Stimulated activated CD4-positive, alpha-beta T cell treated with anti-CD3 and anti-CD28 coated beads, Interleukin-15, amount 100 ng/mL, for 1 hour (primary cell): ENCODE measurements at regions not wholly inside any gene's neighbourhood (a gene's known extent, or its start where the extent isn't known, plus 50 kb on each side); places are given as distances from the start of the nearest gene placed in this dataset.

Experiments
- DNase-seq, 2 donors: peaks; one replicate each; pipeline ENCODE4 v3.0.0-alpha.2; 2020; ENCODE audit warnings: low read depth in 1 of 2, low spot score in 1 of 2

DNA sequence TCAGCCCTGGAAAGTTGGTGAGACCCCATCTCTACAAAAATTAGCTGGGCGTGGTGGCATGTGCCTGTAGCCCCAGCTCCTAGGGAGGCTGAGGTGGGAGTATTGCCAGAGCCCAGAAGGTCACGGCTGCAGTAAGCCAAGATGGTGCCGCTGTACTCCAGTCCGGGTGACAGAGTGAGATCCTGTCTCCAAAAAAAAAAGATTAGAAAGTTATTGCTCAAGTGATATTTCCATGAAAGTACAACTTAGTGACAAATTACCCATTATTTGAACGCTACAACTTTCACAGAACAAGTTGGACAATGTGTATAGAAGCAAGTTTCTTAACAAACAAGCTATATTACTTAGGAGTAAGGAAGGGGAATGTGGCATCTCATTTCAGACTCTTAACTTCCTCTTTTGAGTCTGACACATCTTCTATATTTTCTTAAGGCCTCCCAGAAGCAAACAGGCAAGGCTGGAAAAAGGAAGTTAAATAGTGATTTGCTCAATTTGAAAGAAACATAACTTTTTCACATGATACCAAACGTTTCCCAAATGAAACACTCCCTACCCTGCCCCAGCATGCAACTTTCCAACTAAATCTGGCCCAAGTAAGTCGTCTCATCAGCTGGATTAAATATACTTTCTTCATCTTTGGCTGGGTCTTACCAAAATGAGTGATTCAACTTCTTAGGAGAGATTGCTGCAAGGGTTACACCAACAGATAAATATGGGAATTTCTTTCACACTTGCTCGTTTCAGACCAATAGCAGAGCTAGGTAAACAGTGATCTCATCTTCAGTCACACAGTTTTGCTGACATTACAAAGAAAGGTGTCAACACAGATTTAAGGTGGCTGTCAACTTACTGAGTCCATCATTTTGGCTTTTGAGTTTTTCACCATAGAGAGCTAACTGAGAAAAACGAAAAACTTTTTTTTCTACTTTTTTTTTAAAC lies 66.3 kb upstream of the KLF6 start:
- no peak for DNase-seq

DNA sequence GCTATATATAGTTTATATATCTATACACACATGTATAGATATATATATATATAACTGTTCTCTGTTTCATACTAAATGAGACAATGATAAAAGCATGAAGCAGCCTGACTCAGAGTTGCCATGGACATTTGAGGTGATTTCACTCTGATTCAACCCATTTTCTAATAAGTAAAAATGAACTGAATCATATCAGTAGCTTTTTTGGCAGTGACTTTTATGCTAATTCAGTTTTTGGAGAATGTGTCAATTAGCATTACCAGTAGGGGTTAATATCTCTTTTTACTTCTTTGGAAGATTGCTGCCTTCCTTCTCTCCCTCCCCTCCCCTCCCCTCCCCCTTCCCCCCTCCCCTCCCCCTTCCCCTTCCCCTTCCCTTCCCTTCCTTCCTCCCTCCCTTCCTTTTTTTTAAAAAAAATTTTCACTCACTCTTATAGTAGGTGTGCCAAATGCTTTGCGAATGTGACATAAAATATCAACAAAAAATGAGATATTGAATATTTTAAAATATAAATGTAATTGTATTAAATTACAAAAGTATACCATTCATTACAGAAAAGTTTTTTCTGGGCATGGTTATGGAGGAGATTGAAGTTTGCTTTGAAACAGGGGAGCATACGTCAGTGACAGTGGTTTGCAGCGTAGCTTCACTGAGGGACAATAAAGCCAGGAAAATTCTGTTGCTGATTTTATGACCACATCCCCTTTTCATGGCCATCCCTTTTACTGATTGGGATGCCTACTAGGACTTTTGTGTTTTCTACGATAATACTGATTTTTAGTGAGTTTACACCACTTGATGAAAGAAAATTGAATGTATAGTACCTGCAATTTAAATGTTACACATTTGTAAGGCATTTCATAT lies 64.0 kb upstream of the KLF6 start:
- DNase-seq: no peak

DNA sequence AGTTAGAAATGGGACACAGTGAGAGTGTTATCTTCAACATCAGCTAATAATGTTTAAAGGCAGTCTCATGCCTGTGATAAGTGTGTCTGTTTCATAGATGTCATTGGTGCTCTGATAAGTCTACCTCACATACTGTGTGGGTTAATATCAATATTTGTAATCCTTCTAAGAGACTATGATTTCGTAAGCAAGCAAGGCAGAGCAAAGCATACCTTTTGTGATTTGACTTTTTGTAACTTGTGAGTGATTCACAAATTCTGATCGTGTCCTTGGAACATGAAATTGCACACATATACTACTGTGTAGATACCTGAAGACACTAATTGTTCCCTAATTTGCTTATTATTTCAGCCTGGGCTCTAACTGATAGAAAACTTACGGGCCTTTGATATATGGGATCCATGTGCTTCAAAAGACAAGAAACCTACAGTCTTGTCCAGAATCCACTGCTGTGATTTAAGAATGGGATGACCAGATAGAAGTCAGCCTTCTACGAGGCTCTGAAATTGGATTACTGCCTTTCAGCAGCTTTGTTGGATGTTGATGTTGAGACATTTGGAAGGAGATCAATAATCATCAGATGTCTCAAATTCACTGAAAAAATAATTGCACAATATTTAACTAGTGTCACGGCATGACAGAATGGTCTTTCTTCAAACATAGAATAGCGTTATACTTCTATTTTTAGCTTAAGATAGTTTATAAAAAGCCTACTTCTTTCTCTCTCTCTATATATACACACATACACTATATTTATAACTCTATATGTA lies 63.2 kb upstream of the KLF6 start:
- no peak for DNase-seq

DNA sequence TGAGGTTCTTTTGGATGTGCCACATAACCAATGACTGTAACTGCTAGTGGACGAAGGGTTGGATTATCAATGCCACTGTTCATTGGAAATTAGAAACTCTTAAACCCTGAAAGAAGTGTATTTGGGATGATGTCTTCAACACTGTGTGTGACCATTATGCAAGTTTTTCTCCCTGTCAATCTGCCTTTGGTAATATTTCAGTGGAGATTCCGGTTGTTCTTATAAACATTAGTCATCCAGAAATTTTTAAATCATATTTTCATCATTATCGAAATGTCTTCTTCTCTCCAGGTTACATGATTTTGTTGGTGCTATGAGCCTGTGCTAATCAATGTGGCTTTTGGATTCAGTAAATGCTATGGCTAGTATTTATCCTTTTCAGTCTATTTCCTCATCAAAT lies 61.7 kb upstream of the KLF6 start:
- DNase-seq: no peak

DNA sequence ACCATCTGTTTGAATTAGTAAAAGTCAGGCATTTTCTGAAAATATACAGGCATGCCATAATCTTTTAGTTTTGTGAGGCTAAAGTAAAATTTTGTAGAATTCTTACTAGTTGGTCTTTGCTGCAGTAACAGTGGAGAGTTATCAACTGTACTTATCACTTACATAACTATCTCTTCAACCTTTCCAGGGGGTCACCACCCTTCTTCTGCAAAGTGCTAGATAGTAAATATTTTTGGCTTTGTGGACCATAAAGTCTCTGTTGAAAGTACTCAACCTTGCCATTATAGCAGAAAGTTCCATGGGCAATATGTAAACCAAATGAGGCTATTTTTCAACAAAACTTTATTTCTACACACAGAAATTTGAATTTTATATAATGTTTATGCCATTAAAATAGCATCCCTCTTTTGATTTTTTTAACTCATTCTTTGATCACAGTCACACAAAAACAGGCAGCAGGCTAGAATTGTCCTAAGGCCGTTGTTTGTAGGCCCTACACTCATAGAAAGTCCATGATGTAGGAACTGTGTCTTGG lies 59.5 kb upstream of the KLF6 start:
- DNase-seq: no peak

DNA sequence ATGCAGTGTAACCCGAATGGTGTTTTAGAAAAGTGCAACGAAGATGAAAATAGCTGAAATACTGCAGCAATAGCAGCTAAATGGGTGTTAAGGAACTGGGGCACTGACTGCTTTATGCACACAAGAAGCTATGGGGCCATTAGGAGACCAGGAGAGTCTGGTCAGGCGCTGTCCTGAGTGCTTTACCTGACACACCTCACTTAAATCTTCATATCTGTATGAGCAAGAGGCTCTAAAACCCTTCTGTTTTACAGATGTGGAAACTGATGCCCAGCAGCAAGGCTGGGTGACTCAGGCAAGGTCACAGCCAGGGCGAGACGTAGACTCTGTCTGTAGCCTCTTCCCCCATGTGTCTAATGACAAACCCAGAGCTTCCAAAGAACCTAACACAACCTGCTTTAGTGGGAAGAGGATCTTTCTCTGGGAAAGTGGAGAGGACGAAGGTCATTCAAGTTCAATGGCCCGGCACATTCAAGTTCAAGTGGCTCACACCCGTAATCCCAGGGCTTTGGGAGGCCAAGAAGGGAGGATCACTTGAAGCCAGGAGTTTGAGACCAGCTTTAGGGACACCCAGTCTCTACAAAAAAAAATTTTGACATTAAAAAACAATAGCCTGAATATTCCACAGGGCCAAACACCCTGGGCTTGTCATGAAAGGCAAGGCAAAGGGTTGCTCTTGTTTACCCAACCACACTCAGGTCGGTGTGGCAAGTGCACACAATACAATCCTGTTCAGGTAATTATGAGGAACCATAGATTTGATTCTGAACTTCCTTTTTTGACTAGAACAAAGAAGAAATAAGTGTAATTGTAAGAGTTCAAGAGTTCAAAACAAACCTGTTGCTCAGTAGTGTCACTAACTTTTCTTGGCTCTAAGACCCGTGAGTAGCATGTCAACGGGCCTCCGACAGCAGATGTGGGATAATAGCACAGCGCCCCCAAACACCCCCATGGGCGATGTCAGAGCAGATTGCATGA lies 53.7 kb upstream of the KLF6 start:
- DNase-seq: no peak

DNA sequence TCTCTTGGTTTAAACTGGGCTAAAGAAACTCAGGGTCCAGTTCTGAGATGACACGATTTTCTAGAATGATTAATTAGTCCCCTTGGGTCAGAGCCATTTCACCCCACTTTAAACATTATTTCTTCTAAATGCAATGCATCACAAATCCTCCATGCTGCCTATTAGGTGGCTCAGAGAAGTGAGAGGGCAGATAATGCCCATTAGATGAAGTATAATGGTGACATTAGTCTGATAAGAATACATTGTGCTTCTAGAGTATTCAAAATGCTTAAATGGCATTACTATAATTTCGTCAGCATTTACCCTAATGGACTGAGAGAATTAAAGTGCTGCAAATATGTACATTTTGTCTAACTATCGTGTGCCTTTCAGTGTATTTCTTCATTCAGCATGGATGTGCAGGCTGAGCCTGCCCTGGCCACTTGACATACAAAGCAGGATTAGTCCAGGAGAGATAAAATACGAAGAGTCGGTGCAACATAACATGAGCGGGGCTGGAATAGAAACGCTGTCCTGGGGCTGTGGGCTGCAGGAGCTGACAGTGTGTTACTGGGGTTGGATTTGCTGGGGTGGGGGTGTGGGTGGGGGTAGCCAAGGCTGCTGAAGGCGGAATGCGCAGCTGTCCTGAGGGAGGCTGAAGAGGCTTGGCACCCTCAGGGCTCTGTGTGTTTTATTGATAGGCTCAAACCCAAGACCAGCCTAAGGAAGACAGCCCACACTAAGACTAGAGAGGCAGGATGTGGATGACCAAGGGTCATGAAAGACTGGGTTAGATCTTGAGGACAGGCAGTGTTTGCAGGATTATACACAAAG lies 52.8 kb upstream of the KLF6 start:
- DNase-seq: no peak

DNA sequence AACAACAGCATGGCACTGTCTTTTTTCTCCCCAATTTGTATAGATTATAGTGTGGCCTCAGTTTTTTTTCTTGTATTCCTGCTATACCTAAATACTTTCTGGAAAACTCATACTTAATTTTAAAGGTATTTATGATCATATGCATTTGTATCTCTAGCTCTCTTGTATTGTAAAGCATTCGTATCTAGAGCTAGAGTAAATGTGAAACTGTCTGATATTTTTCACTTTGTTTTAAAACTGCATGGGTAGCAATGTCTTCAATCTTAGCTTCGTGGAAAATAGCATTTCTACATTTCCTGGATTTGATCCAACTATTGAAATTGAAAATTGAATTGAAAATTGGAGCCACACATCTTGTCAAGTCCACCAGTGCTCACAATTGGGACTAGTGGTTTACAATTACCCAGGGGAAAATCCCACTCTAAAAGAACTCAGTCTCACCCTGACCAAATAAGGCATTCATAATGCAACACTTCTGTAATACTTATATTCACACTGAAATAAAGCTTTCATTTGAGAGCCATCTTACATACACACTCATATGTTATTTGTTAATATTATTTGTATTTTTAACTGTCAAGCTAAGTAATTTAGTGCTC lies 51.3 kb upstream of the KLF6 start:
- DNase-seq: no peak

DNA sequence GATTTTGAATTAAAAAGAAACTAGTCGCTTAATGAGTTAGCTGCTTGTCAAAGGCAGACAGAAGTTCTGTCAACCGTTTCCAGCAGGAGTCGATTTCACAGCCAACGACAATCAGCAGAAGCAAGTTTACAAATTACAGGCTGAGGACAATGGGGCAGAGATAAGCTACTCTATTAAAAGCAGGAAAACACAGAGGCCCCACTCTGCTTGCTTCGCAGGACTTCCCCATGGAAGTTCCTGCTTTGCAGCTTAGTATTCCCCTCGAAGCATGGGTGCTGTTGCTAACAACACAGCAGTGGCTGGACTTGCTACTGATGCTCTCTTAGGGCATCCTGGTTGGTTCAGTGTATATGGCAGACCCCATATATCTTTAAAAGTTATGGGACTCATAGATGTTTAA lies 50.8 kb upstream of the KLF6 start:
- no peak for DNase-seq

DNA sequence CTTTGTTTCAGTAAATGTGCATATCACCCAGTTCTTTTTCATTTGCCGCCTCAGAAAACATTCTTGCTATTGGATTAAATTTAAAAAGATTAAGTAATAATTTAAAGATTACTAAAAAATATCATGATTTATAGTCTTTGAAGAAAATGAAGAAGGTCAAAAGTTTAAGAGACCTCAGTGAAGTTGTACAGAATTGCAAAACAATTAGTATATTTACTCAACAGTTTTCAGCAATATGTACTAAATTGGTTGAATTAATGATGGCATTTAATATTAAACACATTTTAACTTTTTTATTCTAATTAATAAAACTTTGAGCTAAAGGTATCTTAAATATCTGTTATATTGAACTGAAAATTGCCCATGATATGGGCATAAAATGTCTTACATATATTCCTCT lies 49.9 kb upstream of the KLF6 start:
- DNase-seq: no peak
